NCI-H1092 (cell line): ENCODE measurements at regions not wholly inside any gene's neighbourhood (a gene's known extent, or its start where the extent isn't known, plus 50 kb on each side); places are given as distances from the start of the nearest gene placed in this dataset.

Experiments
- DNase-seq: peaks from one replicate; lab custom pipeline; 2025; lab: John Stamatoyannopoulos, UW

DNA sequence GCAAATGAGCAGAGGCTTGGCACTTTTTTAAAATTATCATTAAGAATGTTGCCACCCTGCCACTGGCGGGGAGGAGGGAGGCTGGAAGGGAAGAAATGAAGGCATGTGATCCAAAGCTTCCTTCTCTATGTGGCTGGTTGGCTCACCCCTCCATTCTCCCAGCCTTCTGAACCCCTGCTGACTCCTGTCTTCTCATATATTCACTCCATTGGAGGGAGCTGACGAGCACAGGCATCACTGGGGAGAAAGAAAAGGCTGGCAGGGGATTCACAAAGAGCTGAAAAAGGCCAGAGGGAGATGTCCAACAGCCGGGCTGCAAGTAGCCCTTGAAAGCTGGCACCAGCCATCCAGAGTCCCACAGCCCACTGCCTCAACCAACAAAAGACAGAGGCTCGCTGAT lies 495.6 kb downstream of the BCOR start:
- DNase-seq, result no peak

DNA sequence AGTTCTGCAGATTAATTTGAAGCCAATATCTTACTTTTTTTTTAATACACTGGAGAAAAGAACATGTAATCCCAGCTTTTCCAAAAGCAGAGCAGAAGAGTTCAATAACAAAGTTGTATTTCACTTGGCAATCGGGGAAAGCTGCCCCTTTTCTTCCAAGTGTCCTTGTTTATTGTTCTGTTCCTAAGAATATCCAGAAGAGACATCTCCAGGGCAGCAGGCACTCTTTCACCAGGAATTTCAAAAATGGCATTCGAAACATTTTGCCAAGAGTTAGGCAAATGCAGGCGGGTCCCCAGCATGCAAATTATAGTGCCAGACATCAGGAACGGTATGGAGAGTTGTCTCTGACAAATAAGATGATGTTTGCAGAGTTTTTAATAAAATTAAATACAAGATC lies 494.5 kb downstream of the BCOR start:
- no peak for DNase-seq

DNA sequence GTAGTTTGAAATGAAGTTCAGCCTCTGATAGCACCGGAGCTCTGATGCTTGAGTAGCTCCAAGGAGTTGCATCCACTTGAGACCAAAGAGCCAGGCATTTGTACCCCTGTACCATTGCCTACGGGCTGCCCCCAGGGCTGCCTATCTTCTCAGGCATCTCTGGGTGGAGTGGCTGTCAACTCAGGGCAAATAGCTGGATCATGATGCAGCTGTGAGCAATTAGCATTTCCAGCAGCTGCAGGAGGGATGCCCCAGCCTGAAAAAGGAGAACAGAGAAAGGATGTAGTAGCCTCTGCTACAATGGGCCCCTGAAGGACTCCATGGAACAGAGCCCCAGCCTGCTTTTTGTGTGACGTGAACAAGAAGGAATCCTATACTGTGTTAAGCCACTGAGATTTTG lies 492.6 kb downstream of the BCOR start:
- no peak for DNase-seq

DNA sequence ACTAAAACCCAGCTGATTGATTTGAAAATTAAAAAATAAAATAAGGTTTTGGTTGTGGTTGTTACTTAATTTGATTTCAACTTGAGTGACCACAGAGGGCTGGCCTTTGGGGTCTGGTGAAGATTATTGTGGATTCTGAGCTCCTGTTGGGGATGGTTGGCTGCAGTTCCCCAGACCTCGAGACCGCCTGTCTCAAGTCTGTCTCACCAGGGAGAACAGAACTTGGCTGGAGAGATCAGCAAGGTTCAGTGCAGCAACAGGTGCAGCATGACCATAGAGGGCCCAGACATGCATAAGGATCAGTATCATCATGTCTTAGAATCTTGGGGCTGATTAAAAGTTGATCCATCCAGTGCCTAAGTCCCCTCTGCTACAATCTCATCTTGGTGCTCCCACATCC lies 491.9 kb downstream of the BCOR start:
- DNase-seq, result no peak

DNA sequence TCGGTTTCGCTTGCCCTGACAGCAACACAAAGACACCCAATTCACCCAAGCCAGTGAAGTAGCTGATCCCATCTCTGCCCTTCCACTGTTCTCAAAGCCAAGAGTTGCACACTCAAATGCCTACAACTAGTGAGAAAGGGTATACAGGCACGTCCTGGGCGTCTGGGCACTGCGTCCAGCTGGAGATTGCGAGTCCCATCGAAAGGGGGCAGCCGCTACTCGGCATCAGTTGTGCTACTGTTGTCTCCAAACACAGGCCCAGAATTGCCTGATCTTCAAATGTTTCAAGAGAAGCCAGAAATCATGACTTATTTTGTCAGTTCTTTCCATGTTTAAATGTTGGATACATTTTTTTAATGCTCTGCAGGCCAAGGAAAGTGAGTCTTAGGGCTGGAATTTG lies 487.8 kb downstream of the BCOR start:
- no peak for DNase-seq

DNA sequence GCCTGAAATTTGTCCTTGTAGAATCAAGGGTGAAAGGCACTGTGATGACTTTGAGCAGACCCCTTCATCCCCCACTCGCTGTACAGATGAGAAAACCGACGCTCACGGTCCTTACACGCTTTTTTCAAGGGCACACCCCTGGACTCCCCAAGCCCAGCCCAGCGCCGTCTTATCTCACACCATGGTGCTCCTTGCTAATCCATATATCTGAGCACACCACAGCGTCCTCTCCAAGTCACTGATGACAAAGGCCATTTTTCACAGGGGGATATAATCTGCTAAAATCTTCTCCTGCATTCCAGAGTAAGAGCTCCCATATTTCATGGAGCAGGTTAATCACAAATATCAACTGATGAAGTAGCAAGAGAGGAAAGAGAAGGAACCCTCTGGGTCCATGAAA lies 486.3 kb downstream of the BCOR start:
- no peak for DNase-seq

DNA sequence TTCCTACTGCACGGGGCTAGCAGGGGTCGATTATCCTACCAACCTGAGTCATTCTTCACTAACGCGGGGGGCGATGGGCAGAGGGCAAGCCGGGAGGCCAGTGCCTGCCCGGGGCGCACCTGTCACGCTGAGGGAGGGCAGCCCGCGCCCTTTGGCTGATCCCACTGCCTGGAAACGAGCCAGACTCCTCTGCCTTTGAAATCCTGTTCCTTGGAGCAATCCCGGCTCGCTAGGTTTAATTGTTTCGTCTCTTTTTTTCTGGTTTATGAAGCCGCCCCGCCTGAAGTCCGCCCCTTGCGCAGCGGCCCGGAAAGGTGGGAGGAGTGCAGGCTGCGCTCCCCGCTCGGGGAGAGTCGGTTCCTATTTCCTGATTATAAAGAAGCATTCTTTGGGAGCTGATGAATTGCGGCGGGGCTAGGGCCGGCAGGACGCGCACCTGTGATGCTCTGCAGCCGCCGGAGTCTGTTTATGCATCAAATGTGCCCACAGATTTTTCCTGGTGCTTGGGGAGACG lies 484.2 kb downstream of the BCOR start:
- DNase-seq, result peak; percentile 95

DNA sequence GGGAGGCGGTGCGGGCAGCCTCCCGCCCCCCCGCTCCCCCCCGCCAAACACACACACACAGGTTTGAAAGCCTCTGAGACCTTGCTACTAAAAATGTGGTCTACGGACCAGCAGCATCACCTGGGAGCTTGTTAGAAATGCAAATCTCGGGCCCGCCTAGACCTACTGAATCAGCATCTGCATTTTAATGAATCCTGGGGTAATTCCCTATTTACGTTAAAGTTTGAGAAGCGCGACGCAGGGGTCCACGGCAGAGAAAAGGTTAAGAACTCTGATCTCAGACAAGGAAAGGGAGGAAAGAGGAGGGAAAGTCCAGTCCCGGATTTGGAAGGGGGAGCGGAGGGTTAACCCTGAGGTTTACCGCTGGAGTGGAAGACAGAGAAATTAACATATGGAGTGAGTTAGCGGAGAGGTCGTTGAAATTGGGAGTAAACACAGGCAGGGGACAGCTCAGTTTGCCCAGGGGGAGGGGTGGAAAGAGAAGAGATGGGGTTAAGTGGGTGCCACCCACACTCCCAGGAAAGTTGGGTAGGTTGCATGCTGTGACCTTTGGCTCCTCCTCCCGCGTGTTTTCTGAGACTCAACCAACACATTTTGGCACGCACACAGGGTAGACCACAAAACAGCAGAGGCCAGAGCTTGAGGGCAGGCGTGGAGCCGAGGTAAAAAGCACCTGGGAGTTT lies 483.6 kb downstream of the BCOR start:
- DNase-seq, result peak; percentile 72

DNA sequence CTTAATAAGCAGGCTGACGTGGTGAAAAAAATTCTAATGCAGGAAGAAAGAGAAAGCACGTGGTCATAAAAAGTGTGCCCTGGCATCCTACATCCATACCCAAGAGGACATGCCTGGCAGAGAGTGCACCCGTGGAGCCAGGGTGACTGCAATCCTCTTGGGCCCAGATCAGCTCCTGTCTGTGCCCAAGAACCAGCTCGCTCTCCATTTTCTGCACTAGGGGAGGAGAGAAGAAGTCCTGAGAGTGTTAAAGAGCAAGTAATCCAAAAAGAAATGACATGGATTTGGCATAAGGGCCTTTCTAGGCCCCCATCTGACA lies 483.1 kb downstream of the BCOR start:
- no peak for DNase-seq

DNA sequence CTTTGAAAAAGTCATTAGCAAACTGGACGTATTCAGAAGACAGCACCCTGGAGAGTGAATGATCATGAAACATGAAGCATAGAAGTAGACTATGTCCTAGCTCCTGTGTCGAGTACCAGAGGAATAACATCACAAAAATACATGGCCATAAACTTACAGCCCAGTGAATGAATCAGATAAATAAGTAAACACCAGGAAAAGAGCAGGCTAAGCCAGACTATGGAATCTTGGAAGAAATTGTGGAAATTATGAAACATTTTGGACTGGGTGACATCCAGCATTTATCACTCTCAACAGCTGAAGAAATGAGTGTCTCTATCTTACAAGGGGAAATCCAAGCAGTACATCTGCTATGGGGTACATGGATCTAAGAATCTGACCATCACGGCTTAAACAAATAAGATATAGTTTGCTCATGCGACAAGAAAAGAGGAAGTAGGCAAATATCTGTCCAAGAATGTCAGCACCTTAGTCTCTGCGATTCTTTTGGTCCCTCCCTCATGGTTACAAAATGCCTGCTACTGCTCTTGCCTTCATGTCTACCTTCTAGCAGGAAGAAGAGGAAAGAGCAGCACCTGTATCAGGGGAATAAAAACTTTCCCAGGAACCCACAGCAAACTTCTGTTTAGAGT lies 481.5 kb downstream of the BCOR start:
- DNase-seq, result no peak

DNA sequence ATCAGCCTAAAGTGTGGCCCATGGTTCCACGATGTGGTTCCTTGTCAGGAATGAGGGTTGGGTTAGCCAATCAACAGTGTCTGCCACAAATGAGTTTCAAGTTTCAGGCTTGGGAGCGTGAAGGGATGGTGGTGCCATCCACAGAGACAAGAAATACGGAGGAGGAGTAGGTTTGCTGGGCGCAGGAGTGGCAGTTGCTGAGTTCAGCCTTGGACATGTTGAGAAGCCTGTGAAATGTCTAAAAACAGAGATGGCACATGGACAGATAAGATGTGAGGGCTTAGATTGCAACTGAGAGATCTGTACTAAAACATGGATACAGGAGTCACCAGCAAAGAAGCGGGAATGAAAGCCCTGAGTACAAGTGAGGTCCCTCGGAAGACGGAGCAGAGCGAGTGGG lies 481.0 kb downstream of the BCOR start:
- DNase-seq, result no peak

DNA sequence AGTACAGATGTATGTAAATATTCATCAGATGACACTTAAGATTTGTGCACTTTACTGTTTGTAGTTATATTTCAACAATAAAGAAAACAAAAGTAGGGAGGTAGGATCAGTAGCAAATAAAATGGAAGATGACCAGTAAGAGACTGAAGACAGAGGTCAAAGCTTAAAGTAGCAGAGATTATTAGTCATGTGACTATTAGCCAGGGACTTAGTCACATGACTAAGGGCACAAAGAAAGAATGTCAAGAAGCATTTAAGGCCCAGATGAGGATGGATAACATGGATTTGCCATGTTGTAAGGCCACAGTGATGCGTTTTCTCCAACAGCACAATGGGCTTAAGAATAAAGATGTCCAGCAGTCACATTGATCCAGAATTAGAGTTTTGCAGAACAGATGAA lies 479.6 kb downstream of the BCOR start:
- DNase-seq, result no peak

DNA sequence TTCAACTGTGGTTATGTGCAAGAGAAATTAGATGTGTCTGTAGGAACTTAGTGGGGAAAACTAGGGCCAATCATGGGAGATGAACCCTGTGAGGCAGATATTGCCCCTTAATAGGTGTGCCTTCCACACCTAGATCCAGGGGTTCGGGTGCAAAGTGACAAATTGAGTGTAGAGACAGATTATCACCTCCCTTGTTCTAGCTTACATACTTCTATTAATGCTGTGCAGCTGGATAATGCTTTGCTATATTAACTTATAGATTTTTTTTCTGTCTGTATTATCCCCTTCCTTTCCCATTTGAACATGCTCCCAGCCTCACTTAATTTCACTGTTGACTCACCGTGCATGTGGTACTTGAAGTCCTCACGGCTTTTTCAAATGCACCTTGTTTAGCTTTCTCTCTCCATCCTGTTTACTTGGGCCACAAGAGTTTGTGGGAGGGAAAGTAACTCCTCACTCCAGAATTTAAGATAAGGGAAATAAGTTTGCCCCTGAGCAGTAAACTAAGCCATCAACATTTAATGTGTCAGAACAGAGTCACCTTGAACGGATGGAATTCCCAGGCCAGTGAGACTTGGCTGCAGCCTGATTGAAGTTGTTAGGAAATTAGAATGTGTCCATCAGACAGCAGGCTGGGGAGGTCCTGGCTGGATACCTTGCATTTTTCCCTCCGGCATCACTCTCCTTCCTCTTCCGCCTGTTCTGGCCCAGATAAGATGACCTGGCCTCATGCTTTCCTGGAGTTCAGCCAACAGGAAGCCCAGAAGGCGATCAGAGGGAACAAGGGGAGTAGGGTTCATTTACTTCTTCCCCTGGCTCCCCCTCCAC lies 478.4 kb downstream of the BCOR start:
- DNase-seq, result peak; percentile 9

DNA sequence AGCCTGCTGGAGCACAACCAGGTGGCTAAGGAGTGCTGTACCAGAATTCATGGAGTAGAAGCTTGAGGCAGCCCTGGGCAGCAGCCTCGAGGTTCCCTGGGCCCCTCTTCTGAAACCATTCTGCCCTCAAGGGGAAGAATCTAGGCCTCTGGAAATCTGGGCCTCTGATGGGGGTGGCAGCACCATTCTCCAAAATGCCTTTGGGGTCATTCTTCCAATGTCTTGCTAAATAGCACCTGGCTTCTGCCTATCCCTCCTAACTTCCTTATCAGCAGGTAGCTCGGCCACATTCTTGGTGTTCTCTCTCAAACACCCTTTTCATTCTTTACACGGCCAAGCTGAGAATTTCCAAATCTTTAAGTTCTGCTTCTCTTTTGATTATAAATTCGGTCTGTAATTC lies 473.6 kb downstream of the BCOR start:
- DNase-seq, result no peak

DNA sequence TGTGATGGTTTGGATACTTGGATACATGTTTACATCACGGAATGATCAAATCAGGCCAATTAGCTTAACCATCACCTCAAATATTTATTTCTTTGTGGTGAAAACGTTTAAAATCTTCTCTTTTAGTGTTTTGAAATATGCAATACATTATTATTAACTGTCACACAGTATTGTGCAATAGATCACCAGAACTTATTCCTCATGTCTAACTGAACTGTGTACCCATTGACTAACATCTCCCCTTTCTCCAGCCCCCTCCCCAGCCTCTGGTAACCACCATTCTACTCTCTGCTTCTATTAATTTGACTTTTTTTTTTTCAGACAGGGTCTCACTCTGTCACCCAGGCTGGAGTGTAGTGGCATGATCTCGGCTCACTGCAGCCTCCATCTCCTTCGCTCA lies 471.9 kb downstream of the BCOR start:
- DNase-seq, result no peak

DNA sequence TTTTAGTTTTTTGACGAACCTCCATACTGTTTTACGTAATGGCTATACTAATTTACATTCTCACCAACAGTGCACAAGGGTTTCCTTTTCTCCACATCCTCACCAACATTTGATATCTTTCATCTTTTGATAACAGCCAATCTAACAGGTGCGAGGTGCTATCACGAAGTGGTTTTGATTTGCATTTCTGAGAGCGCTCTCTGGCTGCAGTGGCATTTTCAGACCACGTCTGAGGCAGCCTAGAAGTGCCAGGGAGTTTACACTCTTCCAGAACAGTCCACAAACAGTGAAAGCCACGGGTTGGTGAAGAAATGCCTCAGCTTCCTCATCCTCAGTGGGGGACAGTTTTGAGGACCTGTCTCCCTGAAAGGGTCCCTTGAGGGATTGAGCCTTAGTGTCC lies 471.0 kb downstream of the BCOR start:
- DNase-seq, result no peak

DNA sequence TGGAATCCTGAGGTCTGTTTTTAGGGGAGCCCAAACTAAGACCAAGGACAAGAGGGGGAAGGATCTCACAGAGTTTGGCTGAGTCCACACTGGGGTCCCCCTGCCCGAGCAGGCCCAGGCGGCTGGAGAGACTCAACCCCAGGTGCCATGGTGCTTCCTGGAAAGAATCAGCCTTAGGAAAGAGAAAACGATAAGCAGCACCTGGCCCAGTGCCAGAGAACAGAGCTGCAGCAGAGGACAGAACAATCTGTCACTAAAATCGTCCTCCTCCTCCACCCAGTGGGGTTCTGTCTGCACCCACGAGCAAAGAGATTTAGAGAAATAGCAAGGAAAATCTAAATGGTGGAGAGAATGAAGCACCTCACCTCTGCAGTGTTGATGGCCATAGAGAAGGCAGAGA lies 470.5 kb downstream of the BCOR start:
- no peak for DNase-seq

DNA sequence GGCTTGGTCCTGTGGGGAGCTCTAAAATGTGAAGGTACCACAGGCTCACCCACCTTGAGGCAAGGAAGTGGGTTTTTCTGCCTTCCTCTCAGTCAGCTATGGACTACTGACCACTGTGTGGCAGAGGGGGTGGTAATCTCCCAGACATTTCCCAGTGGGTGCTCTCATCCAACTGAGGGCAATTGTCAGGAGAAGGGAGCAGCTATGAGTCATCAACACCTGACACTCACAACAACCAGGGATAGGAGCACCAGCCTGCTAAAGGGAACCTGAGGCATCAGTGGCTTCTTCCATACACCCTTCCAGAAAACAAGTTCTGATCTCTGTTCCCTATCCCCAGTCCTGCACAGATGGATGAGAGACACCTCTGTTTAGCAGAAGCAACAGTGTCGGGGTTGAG lies 468.8 kb downstream of the BCOR start:
- no peak for DNase-seq

DNA sequence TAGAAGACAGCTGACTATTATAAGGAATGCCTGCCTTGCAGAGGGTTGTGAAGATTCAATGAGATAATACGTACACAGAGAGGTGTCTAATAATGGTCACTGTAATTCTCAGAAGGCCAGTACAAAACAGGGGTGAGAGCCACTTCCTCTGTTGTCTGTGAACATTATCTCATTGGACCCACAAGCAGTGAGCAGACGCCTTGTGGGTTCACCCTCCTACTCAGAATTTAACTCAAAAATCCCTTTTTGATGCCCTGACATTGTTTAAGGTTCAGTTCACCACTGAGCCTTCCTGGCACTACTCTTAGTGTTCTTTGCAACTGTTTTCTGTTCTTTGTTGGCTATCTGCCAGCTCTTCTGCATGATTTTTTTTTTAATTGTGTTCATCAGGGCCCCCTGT lies 467.4 kb downstream of the BCOR start:
- DNase-seq, result no peak

DNA sequence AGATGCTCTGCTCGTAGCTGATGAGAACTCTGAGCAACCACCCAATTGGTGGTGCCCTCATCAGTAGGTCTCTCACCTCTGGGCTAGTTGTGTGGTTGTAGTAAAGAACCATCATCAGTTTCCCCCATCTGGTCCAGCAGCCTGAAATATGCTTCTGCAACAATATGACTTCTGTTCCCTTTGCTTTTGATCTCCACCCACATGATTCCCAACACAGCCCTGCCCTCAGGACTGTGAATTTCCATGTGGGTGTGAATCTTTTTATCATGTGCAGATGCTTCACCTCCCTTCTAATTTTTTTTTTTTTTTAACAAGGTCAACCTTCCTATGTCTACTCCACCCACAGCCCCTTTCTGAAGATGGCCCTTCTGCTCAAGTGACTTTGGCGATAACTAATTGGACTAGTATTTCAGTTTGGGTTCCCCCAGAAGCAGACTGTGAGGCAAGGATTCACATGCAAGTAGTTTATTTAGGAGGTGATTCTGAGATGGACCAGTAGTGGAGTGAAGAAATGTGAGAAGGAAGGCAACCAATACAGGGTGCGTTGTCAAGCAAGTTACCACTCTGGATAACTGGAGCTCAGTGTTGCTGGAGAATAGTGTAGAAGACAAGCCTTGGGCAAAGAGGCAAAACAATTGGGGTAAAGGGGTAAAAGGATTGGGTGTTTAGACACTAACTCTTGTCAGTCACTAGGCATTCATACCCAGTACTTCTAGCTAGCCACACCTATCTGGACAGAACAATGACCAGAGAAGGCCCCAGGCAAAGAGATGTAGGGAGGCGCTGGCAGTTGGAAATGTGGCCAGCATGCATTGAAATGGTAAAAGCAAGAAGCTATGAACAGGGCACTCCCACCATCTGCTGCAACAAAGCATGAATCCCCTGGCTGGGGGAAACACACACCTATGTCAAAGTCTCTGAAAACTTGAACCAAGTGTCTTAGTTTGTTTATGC lies 466.2 kb downstream of the BCOR start:
- DNase-seq, result no peak

DNA sequence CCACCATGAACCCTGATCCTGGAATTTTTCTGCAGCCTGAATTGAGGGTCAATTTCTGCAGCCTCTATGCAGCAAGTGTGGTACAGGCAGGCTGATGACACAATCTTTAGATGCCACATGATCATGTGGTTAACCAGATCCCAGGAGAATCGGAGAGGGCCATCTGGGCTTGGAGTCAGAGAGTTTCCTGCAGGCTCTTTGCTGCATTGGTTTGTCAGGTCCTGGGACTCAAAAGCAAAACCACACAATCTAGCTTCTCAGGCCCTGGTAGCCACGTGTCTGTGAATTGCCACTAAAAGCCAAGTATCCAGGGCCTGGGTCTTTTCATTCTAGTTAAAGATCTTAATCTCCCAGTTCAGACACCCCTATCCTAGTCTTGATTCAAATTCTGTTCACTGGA lies 464.5 kb downstream of the BCOR start:
- no peak for DNase-seq

DNA sequence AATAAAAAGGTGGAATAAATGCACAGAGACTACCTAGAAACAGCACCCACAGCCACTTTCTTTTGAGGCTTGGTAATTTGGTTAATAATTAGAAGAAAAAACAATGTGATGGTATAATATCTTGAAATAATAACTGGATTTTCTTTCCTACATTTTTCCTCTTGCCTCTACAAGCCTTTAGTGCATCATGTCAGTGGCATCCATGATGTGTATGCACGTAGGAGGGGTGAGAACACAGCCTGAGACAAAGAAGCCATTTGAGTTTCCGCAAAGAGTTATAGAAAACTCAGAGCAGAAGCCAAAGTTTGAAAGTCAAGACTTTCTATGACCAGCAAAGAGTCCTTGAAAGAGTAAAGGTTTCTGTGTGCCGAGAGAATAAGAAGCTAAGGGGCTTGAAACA lies 461.3 kb downstream of the BCOR start:
- DNase-seq, result no peak
